ENCODE measurements at regions not wholly inside any gene's neighbourhood (a gene's known extent, or its start where the extent isn't known, plus 50 kb on each side); places are given as distances from the start of the nearest gene placed in this dataset.

DNA sequence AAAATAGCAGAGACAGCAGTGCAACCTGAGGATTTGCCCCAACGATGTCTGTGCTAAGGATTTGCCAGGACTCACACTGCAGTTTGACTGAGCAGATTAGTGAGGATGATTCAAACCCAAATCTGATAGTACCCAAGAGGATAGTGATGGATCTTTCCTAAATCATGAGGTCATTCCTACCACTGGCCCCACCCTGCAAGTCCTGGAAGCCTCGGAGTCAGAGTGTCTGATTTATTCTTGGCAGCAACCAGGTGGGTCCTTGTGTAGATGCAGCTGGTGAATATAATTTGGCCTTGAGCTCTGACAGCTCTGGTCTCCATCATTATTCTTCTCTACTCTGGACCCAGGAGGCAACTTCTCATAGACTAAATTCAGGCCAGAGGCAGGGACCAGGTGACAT, 179.3 kb upstream of the RAG2 start:
- Histone ChIP-seq H3K4me2 (ENCODE audit: insufficient read depth, low read length) (no peak overlapping the region), H4K20me1 (ENCODE audit: insufficient read depth, low read length) (no peaks in the 10 kb centered on the region), H3K27me3 (ENCODE audit: insufficient read depth, low read length) (no peaks in the 10 kb centered on the region), H3K4me3 (ENCODE audit: insufficient read depth, low read length) (no peak overlapping the region), H3K36me3 (ENCODE audit: insufficient read depth, low read length) (no peaks in the 10 kb centered on the region), H3K9me3 (ENCODE audit: low read depth, low read length) (no peaks in the 10 kb centered on the region), H3K79me2 (ENCODE audit: insufficient read depth, low read length) (no peaks in the 10 kb centered on the region), H3K27ac (ENCODE audit: low read depth, low read length) (no peak overlapping the region), H3K4me1 (ENCODE audit: insufficient read depth, low read length) (no peaks in the 10 kb centered on the region), H2AFZ (ENCODE audit: low read length) (no peak overlapping the region)
- DNase-seq (ENCODE audit: insufficient read length, low spot score, missing footprints) = no peak
- TF ChIP-seq, protein P1, sequence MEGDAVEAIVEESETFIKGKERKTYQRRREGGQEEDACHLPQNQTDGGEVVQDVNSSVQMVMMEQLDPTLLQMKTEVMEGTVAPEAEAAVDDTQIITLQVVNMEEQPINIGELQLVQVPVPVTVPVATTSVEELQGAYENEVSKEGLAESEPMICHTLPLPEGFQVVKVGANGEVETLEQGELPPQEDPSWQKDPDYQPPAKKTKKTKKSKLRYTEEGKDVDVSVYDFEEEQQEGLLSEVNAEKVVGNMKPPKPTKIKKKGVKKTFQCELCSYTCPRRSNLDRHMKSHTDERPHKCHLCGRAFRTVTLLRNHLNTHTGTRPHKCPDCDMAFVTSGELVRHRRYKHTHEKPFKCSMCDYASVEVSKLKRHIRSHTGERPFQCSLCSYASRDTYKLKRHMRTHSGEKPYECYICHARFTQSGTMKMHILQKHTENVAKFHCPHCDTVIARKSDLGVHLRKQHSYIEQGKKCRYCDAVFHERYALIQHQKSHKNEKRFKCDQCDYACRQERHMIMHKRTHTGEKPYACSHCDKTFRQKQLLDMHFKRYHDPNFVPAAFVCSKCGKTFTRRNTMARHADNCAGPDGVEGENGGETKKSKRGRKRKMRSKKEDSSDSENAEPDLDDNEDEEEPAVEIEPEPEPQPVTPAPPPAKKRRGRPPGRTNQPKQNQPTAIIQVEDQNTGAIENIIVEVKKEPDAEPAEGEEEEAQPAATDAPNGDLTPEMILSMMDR (IDR thresholded peaks at IDR 0.05; ENCODE audit: extremely low read depth, low read depth, low read length) = no peak

DNA sequence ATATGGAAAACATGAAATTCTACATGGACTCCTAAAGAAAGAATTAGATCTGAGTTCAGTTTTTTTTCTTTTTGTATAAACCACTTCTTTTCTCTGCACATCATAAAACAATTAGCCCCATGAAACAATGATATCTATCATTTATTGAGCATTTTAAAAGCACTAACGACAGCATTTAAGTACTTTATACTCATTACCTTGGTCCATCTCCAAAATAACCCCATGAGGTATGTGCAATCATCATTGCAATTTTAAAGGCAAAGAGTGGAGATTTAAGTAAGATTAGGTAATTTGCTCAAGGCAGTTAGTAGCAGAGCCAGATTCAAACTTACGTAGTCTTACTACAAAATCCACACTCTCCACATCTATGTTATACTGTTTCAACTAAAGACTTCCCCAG, 177.7 kb upstream of the RAG2 start:
- no peaks in the 10 kb centered on the region for H4K20me1 ChIP-seq (ENCODE audit: insufficient read depth, low read length)

DNA sequence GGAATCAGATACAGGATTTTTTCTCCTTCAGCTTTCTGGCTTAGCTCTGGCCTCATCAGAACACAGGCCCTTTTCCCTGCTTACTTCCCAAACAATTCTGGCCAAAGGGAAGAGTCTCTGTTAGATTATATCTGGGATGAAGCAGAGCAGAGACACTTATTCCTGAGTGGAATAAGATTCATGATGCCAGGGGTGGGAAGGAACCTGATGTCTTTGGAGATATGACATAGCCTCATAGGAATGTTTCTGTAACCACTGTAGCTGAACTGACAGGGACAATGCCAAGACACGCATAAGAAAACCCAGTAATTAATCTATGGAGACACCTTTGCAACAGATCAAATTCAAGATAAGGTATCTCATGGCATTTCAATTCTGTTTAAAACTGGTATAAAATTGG, 177.1 kb upstream of the RAG2 start:
- H3K9me3 ChIP-seq (ENCODE audit: low read depth, low read length) = no peaks in the 10 kb centered on the region
- no peak overlapping the region for H2AFZ ChIP-seq (ENCODE audit: low read length)
- no peaks in the 10 kb centered on the region for H3K4me1 ChIP-seq (ENCODE audit: insufficient read depth, low read length)
- H3K79me2 ChIP-seq (ENCODE audit: insufficient read depth, low read length) = no peaks in the 10 kb centered on the region
- no peak overlapping the region for H3K4me2 ChIP-seq (ENCODE audit: insufficient read depth, low read length)
- no peaks in the 10 kb centered on the region for H3K27me3 ChIP-seq (ENCODE audit: insufficient read depth, low read length)
- DNase-seq (ENCODE audit: insufficient read length, low spot score, missing footprints) = no peak
- no peak overlapping the region for H3K4me3 ChIP-seq (ENCODE audit: insufficient read depth, low read length)
- TF ChIP-seq, protein P1 (IDR thresholded peaks at IDR 0.05; ENCODE audit: extremely low read depth, low read depth, low read length) = no peak
- no peak overlapping the region for H3K27ac ChIP-seq (ENCODE audit: low read depth, low read length)
- no peaks in the 10 kb centered on the region for H3K36me3 ChIP-seq (ENCODE audit: insufficient read depth, low read length)
- no peaks in the 10 kb centered on the region for H4K20me1 ChIP-seq (ENCODE audit: insufficient read depth, low read length)

More for the DNA sequence above, 177.7 kb upstream of the RAG2 start:
- Histone ChIP-seq H3K9me3 (ENCODE audit: low read depth, low read length) (no peaks in the 10 kb centered on the region), H3K27ac (ENCODE audit: low read depth, low read length) (no peak overlapping the region), H3K4me2 (ENCODE audit: insufficient read depth, low read length) (no peak overlapping the region), H3K4me1 (ENCODE audit: insufficient read depth, low read length) (no peaks in the 10 kb centered on the region), H3K27me3 (ENCODE audit: insufficient read depth, low read length) (no peaks in the 10 kb centered on the region), H3K79me2 (ENCODE audit: insufficient read depth, low read length) (no peaks in the 10 kb centered on the region), H3K36me3 (ENCODE audit: insufficient read depth, low read length) (no peaks in the 10 kb centered on the region), H3K4me3 (ENCODE audit: insufficient read depth, low read length) (no peak overlapping the region), H2AFZ (ENCODE audit: low read length) (no peak overlapping the region)
- TF ChIP-seq, protein P1 (IDR thresholded peaks at IDR 0.05; ENCODE audit: extremely low read depth, low read depth, low read length) = no peak
- DNase-seq (ENCODE audit: insufficient read length, low spot score, missing footprints) = no peak

DNA sequence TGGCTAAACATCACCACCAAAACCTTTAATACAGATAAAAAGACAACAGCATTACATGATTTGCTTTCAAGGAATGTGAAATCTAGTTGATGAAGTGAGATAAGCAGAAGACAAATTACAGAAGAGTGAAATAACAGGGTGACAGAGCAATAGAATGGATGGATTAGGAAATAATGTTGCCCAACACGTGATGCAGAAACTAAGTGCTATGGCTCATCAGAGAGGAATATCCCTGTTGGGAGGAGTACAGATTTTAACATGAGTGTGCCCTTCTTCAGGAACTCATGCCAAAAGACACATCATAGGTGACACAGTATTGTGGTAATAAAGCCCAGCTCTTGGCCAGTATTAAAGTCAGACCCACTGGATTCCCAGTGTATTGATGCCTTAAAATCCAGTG, 176.6 kb upstream of the RAG2 start:
- H3K4me1 ChIP-seq (ENCODE audit: insufficient read depth, low read length) = no peaks in the 10 kb centered on the region
- H4K20me1 ChIP-seq (ENCODE audit: insufficient read depth, low read length) = no peaks in the 10 kb centered on the region
- no peaks in the 10 kb centered on the region for H3K36me3 ChIP-seq (ENCODE audit: insufficient read depth, low read length)
- H3K4me3 ChIP-seq (ENCODE audit: insufficient read depth, low read length) = no peak overlapping the region
- no peaks in the 10 kb centered on the region for H3K27me3 ChIP-seq (ENCODE audit: insufficient read depth, low read length)
- no peaks in the 10 kb centered on the region for H3K79me2 ChIP-seq (ENCODE audit: insufficient read depth, low read length)
- H2AFZ ChIP-seq (ENCODE audit: low read length) = no peak overlapping the region
- no peak overlapping the region for H3K27ac ChIP-seq (ENCODE audit: low read depth, low read length)
- no peak overlapping the region for H3K4me2 ChIP-seq (ENCODE audit: insufficient read depth, low read length)
- TF ChIP-seq, protein P1 (IDR thresholded peaks at IDR 0.05; ENCODE audit: extremely low read depth, low read depth, low read length) = no peak
- no peak for DNase-seq (ENCODE audit: insufficient read length, low spot score, missing footprints)
- H3K9me3 ChIP-seq (ENCODE audit: low read depth, low read length) = no peaks in the 10 kb centered on the region

Data from osteoblast (primary cell).